Brain microvascular endothelial cell (primary cell): ENCODE measurements at regions not wholly inside any gene's neighbourhood (a gene's known extent, or its start where the extent isn't known, plus 50 kb on each side); places are given as distances from the start of the nearest gene placed in this dataset.

Experiments used
- DNase-seq: peaks from one replicate; pipeline ENCODE4 v3.0.0-alpha.2; 2020
- H3K27ac ChIP-seq: fragments of 250-450 bp; sonication (Bioruptor Pico); 2 replicates; pipeline ENCODE4 v1.5.1; 2020; ENCODE audit warnings: mild to moderate bottlenecking, moderate library complexity
- H3K27me3 ChIP-seq: fragments of 250-450 bp; sonication (Bioruptor Pico); replicated peaks from 2 replicates; pipeline ENCODE4 v1.5.1; 2020; ENCODE audit warnings: mild to moderate bottlenecking
- H3K36me3 ChIP-seq: fragments of 250-450 bp; sonication (Bioruptor Pico); replicated peaks from 2 replicates; pipeline ENCODE4 v1.5.1; 2020; ENCODE audit warnings: mild to moderate bottlenecking
- H3K4me3 ChIP-seq: 2 replicates; pipeline ENCODE4 v1.5.1; 2011; ENCODE audit warnings: low read depth, mild to moderate bottlenecking, control low read depth, low read length, moderate library complexity
- in situ Hi-C: cut with HindIII; loops from 2 replicates; pipeline ENCODE4 v1.10.0; 2017; ENCODE audit warnings: low sequenced_read_pairs, low pct_ligation_motif_present
- TF ChIP-seq, protein P1 (sequence below): IDR thresholded peaks from 2 replicates; pipeline ENCODE4 v1.5.1; 2011; ENCODE audit warnings: low read depth, mild to moderate bottlenecking, moderate library complexity, low read length, control low read depth, inconsistent platforms; ENCODE audit errors: missing control alignments

DNA sequence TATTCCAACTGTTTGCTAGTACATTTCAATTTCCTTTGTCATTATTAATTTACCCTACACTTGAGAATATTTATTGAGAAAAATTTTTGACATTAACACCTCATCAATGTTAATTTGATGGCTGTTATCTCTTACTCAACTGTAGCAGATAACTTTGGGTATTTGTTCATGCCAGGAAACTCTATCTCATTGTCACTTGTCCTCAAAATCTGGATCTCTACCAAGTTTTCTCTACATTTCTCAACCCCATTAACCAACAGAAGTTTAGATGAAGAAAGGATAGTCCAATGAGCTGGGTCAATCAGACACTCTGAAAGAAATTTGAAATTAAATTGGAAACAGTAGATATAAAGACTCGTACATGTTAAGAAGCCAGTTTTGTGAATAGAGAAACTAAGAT lies 395.3 kb downstream of the TUSC1 start:
- TF ChIP-seq, protein P1, sequence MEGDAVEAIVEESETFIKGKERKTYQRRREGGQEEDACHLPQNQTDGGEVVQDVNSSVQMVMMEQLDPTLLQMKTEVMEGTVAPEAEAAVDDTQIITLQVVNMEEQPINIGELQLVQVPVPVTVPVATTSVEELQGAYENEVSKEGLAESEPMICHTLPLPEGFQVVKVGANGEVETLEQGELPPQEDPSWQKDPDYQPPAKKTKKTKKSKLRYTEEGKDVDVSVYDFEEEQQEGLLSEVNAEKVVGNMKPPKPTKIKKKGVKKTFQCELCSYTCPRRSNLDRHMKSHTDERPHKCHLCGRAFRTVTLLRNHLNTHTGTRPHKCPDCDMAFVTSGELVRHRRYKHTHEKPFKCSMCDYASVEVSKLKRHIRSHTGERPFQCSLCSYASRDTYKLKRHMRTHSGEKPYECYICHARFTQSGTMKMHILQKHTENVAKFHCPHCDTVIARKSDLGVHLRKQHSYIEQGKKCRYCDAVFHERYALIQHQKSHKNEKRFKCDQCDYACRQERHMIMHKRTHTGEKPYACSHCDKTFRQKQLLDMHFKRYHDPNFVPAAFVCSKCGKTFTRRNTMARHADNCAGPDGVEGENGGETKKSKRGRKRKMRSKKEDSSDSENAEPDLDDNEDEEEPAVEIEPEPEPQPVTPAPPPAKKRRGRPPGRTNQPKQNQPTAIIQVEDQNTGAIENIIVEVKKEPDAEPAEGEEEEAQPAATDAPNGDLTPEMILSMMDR = no peak
- in situ Hi-C loops = no loop called here
- Histone ChIP-seq H3K27ac (no peak overlapping the region), H3K36me3 (no peaks in the 10 kb centered on the region), H3K27me3 (no peaks in the 10 kb centered on the region), H3K4me3 (no peak overlapping the region)
- DNase-seq = no peak

DNA sequence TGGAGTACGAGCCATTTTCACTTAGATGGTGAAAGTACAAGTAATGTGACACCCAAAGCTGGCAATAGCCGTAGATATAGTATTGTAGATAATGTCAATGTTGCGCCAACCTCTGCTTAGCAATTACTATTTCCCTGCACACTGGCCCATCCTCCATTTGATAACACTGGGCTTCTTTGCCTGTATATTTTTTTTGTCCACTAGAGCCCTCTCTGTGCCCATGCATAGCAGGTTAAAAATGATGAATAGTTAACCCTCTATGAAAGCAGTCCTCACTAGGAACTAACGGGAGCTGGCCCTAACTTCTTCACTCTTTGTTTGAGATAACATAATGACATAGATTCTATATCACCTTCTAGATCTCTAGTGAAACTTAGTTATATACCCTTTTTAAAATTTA lies 416.8 kb downstream of the TUSC1 start:
- no peak overlapping the region for H3K4me3 ChIP-seq
- no peak overlapping the region for H3K27ac ChIP-seq
- no peak for DNase-seq
- no peaks in the 10 kb centered on the region for H3K27me3 ChIP-seq
- TF ChIP-seq, protein P1 = no peak
- H3K36me3 ChIP-seq = no peaks in the 10 kb centered on the region
- in situ Hi-C loops = no loop called here

GRCh38 chr9:25260046-25260445 lies 418.2 kb downstream of the TUSC1 start:
- DNase-seq = no peak
- in situ Hi-C loops = no loop called here
- Histone ChIP-seq H3K27me3 (no peaks in the 10 kb centered on the region), H3K36me3 (no peaks in the 10 kb centered on the region), H3K27ac (no peak overlapping the region), H3K4me3 (no peak overlapping the region)
- TF ChIP-seq, protein P1 = no peak

GRCh38 chr9:25255216-25255615 lies 423.0 kb downstream of the TUSC1 start:
- in situ Hi-C loops = no loop called here
- Histone ChIP-seq H3K4me3 (no peak overlapping the region), H3K36me3 (no peaks in the 10 kb centered on the region), H3K27ac (no peak overlapping the region), H3K27me3 (no peaks in the 10 kb centered on the region)
- TF ChIP-seq, protein P1 = no peak
- DNase-seq = no peak

GRCh38 chr9:25254051-25254450 lies 424.2 kb downstream of the TUSC1 start:
- H3K27ac ChIP-seq = no peak overlapping the region
- no peak overlapping the region for H3K4me3 ChIP-seq
- H3K36me3 ChIP-seq = no peaks in the 10 kb centered on the region
- in situ Hi-C loops = no loop called here
- H3K27me3 ChIP-seq = no peaks in the 10 kb centered on the region
- no peak for DNase-seq
- TF ChIP-seq, protein P1 = no peak

- no peak for DNase-seq
- Histone ChIP-seq H3K27ac (no peak overlapping the region), H3K27me3 (no peaks in the 10 kb centered on the region), H3K4me3 (no peak overlapping the region), H3K36me3 (no peaks in the 10 kb centered on the region)
- in situ Hi-C loops = no loop called here
- TF ChIP-seq, protein P1 = no peak
These were observed 436.8 kb downstream of the TUSC1 start for GRCh38 chr9:25241421-25241820.
